Fibroblast of upper back skin (primary cell): ENCODE measurements at regions not wholly inside any gene's neighbourhood (a gene's known extent, or its start where the extent isn't known, plus 50 kb on each side); places are given as distances from the start of the nearest gene placed in this dataset.
A peak's percentile ranks its signal among the peaks of the same experiment; 100 is the strongest.

Experiments used
- DNase-seq: peaks from one replicate; pipeline ENCODE4 v3.0.0-alpha.2; 2013

- DNase-seq = no peak
Measured at GRCh38 chr10:43320226-43320625, 51.2 kb upstream of the FXYD4 start.

GRCh38 chr10:43318976-43319960 is 52.2 kb upstream of the FXYD4 start:
- DNase-seq = peak; percentile 3

- no peak for DNase-seq
Measured at GRCh38 chr10:43318456-43318855, 51.6 kb upstream of the RASGEF1A start.

GRCh38 chr10:43317422-43317821 is 50.6 kb upstream of the RASGEF1A start:
- no peak for DNase-seq

- no peak for DNase-seq
Measured at GRCh38 chr10:43316988-43317387, 50.1 kb upstream of the RASGEF1A start.
